PC-9 (cell line): ENCODE measurements at regions not wholly inside any gene's neighbourhood (a gene's known extent, or its start where the extent isn't known, plus 50 kb on each side); places are given as distances from the start of the nearest gene placed in this dataset.

Source experiments
- BruUV-seq: library from RNA; stranded (reverse); fragments of 400-500 nt; replicated peaks from 2 replicates; lab custom pipeline; 2021; lab: Mats Ljungman, UMichigan
- CTCF ChIA-PET: fragments of 300-600 bp; sonication (Branson Sonifier 250); formaldehyde crosslinking; loops from one replicate; lab custom pipeline; 2022; ENCODE audit warnings: antibody characterized with exemption; lab: Charles Lee
- POLR2A ChIA-PET: fragments of 300-600 bp; sonication (Branson Sonifier 250); formaldehyde crosslinking; loops from one replicate; lab custom pipeline; 2022; ENCODE audit warnings: antibody characterized with exemption; ENCODE audit not compliant: unreplicated experiment; lab: Charles Lee
- DNase-seq, 2 experiments: peaks; one replicate each; pipeline versions ENCODE4 v3.0.0 to v3.0.0-alpha.2; 2015 to 2022; ENCODE audit warnings: mixed read lengths in 1 of 2
- H2AFZ ChIP-seq: fragments of 200-600 bp; sonication (generic); 2 replicates; pipeline ENCODE4 v1.8.1; 2017; ENCODE audit warnings: antibody characterized with exemption
- H3F3A ChIP-seq: fragments of 200-600 bp; sonication (generic); 2 replicates; pipeline ENCODE4 v1.8.1; 2017; ENCODE audit warnings: antibody characterized with exemption, mild to moderate bottlenecking, low read depth; ENCODE audit not compliant: insufficient read depth
- H3K27ac ChIP-seq: fragments of 200-600 bp; sonication (generic); 2 replicates; pipeline ENCODE4 v1.6.1; 2016; ENCODE audit warnings: mixed run types
- H3K27me3 ChIP-seq: fragments of 200-600 bp; sonication (generic); 2 replicates; pipeline ENCODE4 v1.6.1; 2016; ENCODE audit warnings: low read depth, mixed run types; ENCODE audit not compliant: insufficient read depth
- H3K36me3 ChIP-seq: fragments of 200-600 bp; sonication (generic); 2 replicates; pipeline ENCODE4 v1.6.1; 2016; ENCODE audit warnings: low read depth, mixed run types
- H3K4me1 ChIP-seq: fragments of 200-600 bp; sonication (generic); replicated peaks from 2 replicates; pipeline ENCODE4 v1.6.1; 2016; ENCODE audit warnings: mixed run types; ENCODE audit not compliant: insufficient read depth
- H3K4me2 ChIP-seq: fragments of 200-600 bp; sonication (generic); 2 replicates; pipeline ENCODE4 v1.6.1; 2017; ENCODE audit warnings: mixed run types
- H3K4me3 ChIP-seq: fragments of 200-600 bp; sonication (generic); 2 replicates; pipeline ENCODE4 v1.6.1; 2016; ENCODE audit warnings: mixed run types
- H3K79me2 ChIP-seq: fragments of 200-600 bp; sonication (generic); 2 replicates; pipeline ENCODE4 v1.6.1; 2017; ENCODE audit warnings: low read depth, mixed run types
- H3K9me2 ChIP-seq: fragments of 200-600 bp; sonication (generic); 2 replicates; pipeline ENCODE4 v1.8.1; 2017; ENCODE audit warnings: mild to moderate bottlenecking; ENCODE audit not compliant: insufficient read depth
- H3K9me3 ChIP-seq: fragments of 200-600 bp; sonication (generic); 2 replicates; pipeline ENCODE4 v1.8.1; 2016; ENCODE audit warnings: low read depth; ENCODE audit not compliant: insufficient read depth
- H4K20me1 ChIP-seq: fragments of 200-600 bp; sonication (generic); 2 replicates; pipeline ENCODE4 v1.8.1; 2017; ENCODE audit not compliant: insufficient read depth
- EZH2 ChIP-seq: fragments of 200-600 bp; sonication (generic); IDR thresholded peaks from 2 replicates; pipeline ENCODE4 v1.8.0; 2017; ENCODE audit warnings: antibody characterized with exemption, low read depth
- intact Hi-C: fragments of 100-400 bp; cut with micrococcal nuclease; formaldehyde crosslinking; loops from one replicate; pipeline ENCODE4 v1.10.0; 2022; ENCODE audit not compliant: unreplicated experiment
- TF ChIP-seq, protein P1 (sequence below): fragments of 200-600 bp; sonication (generic); conservative IDR thresholded peaks from 2 replicates; pipeline ENCODE4 v1.6.1; 2017; ENCODE audit warnings: mixed run types, antibody characterized with exemption, mild to moderate bottlenecking, moderate library complexity

DNA sequence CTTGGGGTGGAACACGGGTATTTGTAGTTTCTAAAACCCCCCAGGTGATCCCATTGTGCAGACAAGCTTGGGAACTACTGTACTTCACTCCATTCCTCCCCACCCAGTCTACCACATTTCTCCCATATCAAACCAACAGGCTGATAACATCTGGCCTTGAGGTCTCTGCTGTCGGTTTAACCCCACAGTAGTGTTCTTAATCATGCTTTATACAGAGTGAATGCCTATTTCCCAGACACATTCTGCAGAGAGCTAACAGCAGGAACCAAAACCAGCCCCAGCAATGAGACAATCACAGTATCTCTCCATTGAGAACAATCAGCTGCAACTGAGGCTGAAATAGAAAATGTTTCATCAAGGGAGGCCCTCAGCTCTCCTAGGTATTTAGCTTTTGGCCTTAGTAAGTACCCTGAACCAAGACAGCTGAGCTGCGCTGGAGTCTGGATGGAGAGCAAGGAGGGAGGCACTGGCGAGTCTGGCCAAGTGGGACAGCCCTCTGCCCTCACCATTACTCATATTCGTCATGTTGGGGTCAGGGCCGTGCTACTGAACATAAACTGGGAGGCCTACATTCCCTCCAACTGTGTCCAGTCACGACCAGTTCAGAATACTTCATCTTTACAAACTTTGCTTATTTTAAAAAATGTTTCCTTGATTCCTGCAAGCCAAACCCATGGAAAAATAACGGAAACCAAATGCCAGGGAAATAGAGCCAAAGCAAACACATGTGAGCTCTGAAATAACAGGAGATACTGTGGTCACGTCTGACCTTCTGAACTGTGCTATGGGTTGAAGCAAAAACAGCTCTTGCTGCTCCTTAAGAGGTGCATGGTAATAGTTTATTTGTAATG lies 81.0 kb downstream of the CCDC34 start:
- no peaks in the 10 kb centered on the region for H3K9me3 ChIP-seq
- POLR2A ChIA-PET, result no interaction called here
- no peaks in the 10 kb centered on the region; the same call in 1 of the 2 replicates for H3K9me2 ChIP-seq
- no peak for DNase-seq
- intact Hi-C loops, result loop anchor here (10.0 kb wide), 1 partner anchor 77 kb away; no protein-coding TSS in a partner anchor
- no peak overlapping the region for H2AFZ ChIP-seq
- H3F3A ChIP-seq, result no peaks in the 10 kb centered on the region
- no peak overlapping the region for H3K27ac ChIP-seq
- no peak overlapping the region for H3K4me3 ChIP-seq
- CTCF ChIA-PET, result no interaction called here
- no peaks in the 10 kb centered on the region for H3K36me3 ChIP-seq
- no peaks in the 10 kb centered on the region for H4K20me1 ChIP-seq
- no peaks in the 10 kb centered on the region for H3K4me1 ChIP-seq
- H3K27me3 ChIP-seq, result no peaks in the 10 kb centered on the region
- BruUV-seq, result no TSS peak
- no peak overlapping the region for H3K4me2 ChIP-seq
- TF ChIP-seq EZH2, result no peak
- TF ChIP-seq, protein P1, sequence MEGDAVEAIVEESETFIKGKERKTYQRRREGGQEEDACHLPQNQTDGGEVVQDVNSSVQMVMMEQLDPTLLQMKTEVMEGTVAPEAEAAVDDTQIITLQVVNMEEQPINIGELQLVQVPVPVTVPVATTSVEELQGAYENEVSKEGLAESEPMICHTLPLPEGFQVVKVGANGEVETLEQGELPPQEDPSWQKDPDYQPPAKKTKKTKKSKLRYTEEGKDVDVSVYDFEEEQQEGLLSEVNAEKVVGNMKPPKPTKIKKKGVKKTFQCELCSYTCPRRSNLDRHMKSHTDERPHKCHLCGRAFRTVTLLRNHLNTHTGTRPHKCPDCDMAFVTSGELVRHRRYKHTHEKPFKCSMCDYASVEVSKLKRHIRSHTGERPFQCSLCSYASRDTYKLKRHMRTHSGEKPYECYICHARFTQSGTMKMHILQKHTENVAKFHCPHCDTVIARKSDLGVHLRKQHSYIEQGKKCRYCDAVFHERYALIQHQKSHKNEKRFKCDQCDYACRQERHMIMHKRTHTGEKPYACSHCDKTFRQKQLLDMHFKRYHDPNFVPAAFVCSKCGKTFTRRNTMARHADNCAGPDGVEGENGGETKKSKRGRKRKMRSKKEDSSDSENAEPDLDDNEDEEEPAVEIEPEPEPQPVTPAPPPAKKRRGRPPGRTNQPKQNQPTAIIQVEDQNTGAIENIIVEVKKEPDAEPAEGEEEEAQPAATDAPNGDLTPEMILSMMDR, result no peak
- no peaks in the 10 kb centered on the region for H3K79me2 ChIP-seq

GRCh38 chr11:27281276-27281675 lies 81.7 kb downstream of the CCDC34 start:
- no peaks in the 10 kb centered on the region for H3K9me3 ChIP-seq
- BruUV-seq, result no TSS peak
- no peaks in the 10 kb centered on the region; the same call in 1 of the 2 replicates for H3K9me2 ChIP-seq
- ChIA-PET CTCF (no interaction called here), POLR2A (no interaction called here)
- intact Hi-C loops, result loop anchor here (10.0 kb wide), 1 partner anchor 76 kb away; no protein-coding TSS in a partner anchor
- H3K27me3 ChIP-seq, result no peaks in the 10 kb centered on the region
- no peak overlapping the region for H2AFZ ChIP-seq
- no peaks in the 10 kb centered on the region for H4K20me1 ChIP-seq
- no peak overlapping the region for H3K4me2 ChIP-seq
- DNase-seq, result no peak
- H3K79me2 ChIP-seq, result no peaks in the 10 kb centered on the region
- H3F3A ChIP-seq, result no peaks in the 10 kb centered on the region
- H3K4me3 ChIP-seq, result no peak overlapping the region
- H3K27ac ChIP-seq, result no peak overlapping the region
- no peaks in the 10 kb centered on the region for H3K4me1 ChIP-seq
- no peak for TF ChIP-seq EZH2
- TF ChIP-seq, protein P1, result no peak
- H3K36me3 ChIP-seq, result no peaks in the 10 kb centered on the region

DNA sequence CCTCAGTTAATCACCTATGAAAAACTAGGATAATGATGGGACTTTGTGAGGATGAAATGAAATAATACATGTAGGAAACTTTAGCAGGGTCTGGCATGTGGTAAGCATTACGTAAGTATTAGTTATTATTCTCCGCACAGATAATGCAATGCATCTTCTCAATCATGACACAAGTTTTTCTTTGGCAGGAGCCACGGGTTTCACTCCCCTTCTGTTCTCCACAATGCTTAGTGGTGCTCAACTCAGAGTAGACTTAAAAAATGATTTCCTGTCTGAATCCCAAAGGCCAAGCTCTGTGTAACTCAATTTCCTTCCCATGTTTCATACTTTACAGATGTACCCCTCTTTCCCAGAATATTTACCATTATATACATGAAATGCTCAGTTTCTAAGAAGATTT lies 82.9 kb downstream of the CCDC34 start:
- no TSS peak for BruUV-seq
- DNase-seq, result no peak

More for the DNA sequence above, 82.9 kb downstream of the CCDC34 start:
- Histone ChIP-seq H4K20me1 (no peaks in the 10 kb centered on the region), H3K9me2 (no peaks in the 10 kb centered on the region; the same call in 1 of the 2 replicates), H3K27me3 (no peaks in the 10 kb centered on the region), H3K4me3 (no peak overlapping the region), H3K36me3 (no peaks in the 10 kb centered on the region), H3K27ac (no peak overlapping the region), H2AFZ (no peak overlapping the region), H3K79me2 (no peaks in the 10 kb centered on the region), H3F3A (no peaks in the 10 kb centered on the region), H3K4me1 (no peaks in the 10 kb centered on the region), H3K4me2 (no peak overlapping the region), H3K9me3 (no peaks in the 10 kb centered on the region)
- POLR2A ChIA-PET, result interaction anchor here (0.7 kb wide), 1 partner anchor 120 kb away, joined by 22 read pairs; no protein-coding TSS in a partner anchor
- intact Hi-C loops, result loop anchor here (10.0 kb wide), 1 partner anchor 75 kb away; no protein-coding TSS in a partner anchor
- CTCF ChIA-PET, result no interaction called here
- no peak for TF ChIP-seq EZH2
- TF ChIP-seq, protein P1, result no peak
